HEK293 (cell line): ENCODE measurements at regions not wholly inside any gene's neighbourhood (a gene's known extent, or its start where the extent isn't known, plus 50 kb on each side); places are given as distances from the start of the nearest gene placed in this dataset.

Experiments used
- CTCF ChIA-PET: fragments of 350-600 bp; formaldehyde crosslinking; extraction: SDS; loops from one replicate; lab custom pipeline; 2021; ENCODE audit warnings: antibody characterized with exemption; lab: Yijun Ruan, JAX
- POLR2A ChIA-PET: fragments of 300-600 bp; formaldehyde crosslinking; extraction: SDS; loops from one replicate; lab custom pipeline; 2020; ENCODE audit warnings: antibody characterized with exemption, inconsistent platforms; lab: Yijun Ruan, JAX
- H3K27ac ChIP-seq: fragments of 200-500 bp; sonication (Bioruptor generic); 2 replicates; pipeline ENCODE4 v1.5.1; 2014; ENCODE audit warnings: low read depth, low read length, control low read depth, inconsistent platforms; ENCODE audit errors: extremely low read depth
- H3K36me3 ChIP-seq, 2 experiments: fragments of 200-500 bp in 1 of 2; sonication (Bioruptor generic) in 1 of 2; 1 replicate in 1 of 2; 2 replicates in 1 of 2; pipeline ENCODE4 v1.5.1; 2014 to 2017; ENCODE audit warnings: inconsistent platforms in 2 of 2, low read length in 2 of 2; ENCODE audit not compliant: control insufficient read depth in 2 of 2, insufficient read depth in 1 of 2
- H3K4me1 ChIP-seq: fragments of 200-500 bp; sonication (Bioruptor generic); 2 replicates; pipeline ENCODE4 v1.5.1; 2014; ENCODE audit warnings: mild to moderate bottlenecking, low read length, inconsistent platforms; ENCODE audit not compliant: control insufficient read depth, insufficient read depth
- H3K4me3 ChIP-seq: 2 replicates; pipeline ENCODE4 v1.5.1; 2011; ENCODE audit warnings: low read depth, mild to moderate bottlenecking, control low read depth, low read length, moderate library complexity
- H3K9me3 ChIP-seq: fragments of 200-500 bp; sonication (Bioruptor generic); 2 replicates; pipeline ENCODE4 v1.5.1; 2014; ENCODE audit warnings: low read depth, low read length, inconsistent platforms; ENCODE audit not compliant: control insufficient read depth, insufficient read depth
- ELK4 ChIP-seq: IDR thresholded peaks from 2 replicates; pipeline ENCODE4 v1.6.1; 2011; ENCODE audit warnings: mild to moderate bottlenecking, low read depth, low read length, borderline replicate concordance
- KLF9 ChIP-seq: fragments of 450-650 bp; formaldehyde crosslinking; IDR thresholded peaks from 2 replicates; pipeline ENCODE4 v1.5.1; 2016; ENCODE audit warnings: missing biosample characterization, missing genetic modification characterization, low read depth
- MEIS1 ChIP-seq: sonication (generic); formaldehyde crosslinking; IDR thresholded peaks from 2 replicates; pipeline ENCODE4 v1.8.1; 2022; ENCODE audit warnings: missing genetic modification reagents, mild to moderate bottlenecking, borderline replicate concordance
- REPIN1 ChIP-seq: fragments of 450-650 bp; formaldehyde crosslinking; IDR thresholded peaks from 2 replicates; pipeline ENCODE4 v1.5.1; 2017; ENCODE audit warnings: missing biosample characterization, missing genetic modification characterization, low read depth
- SP3 ChIP-seq: fragments of 450-650 bp; formaldehyde crosslinking; IDR thresholded peaks from 2 replicates; pipeline ENCODE4 v1.5.1; 2016; ENCODE audit warnings: missing biosample characterization, missing genetic modification characterization
- ZBTB11 ChIP-seq: fragments of 450-650 bp; formaldehyde crosslinking; conservative IDR thresholded peaks from 2 replicates; pipeline ENCODE4 v1.5.1; 2016; ENCODE audit warnings: low read depth, missing biosample characterization, missing genetic modification characterization
- ZEB2 ChIP-seq: fragments of 450-650 bp; formaldehyde crosslinking; IDR thresholded peaks from 2 replicates; pipeline ENCODE4 v1.5.1; 2016; ENCODE audit warnings: missing biosample characterization, missing genetic modification characterization
- ZNF112 ChIP-seq: fragments of 450-650 bp; formaldehyde crosslinking; IDR thresholded peaks from 2 replicates; pipeline ENCODE4 v1.5.0; 2017; ENCODE audit warnings: missing biosample characterization, missing genetic modification characterization
- ZNF239 ChIP-seq: fragments of 450-650 bp; formaldehyde crosslinking; IDR thresholded peaks from 2 replicates; pipeline ENCODE4 v1.5.1; 2016; ENCODE audit warnings: missing biosample characterization, missing genetic modification characterization
- ZNF26 ChIP-seq: fragments of 450-650 bp; formaldehyde crosslinking; IDR thresholded peaks from 2 replicates; pipeline ENCODE4 v1.5.1; 2016; ENCODE audit warnings: missing biosample characterization, missing genetic modification characterization
- ZNF292 ChIP-seq: fragments of 450-650 bp; formaldehyde crosslinking; IDR thresholded peaks from 2 replicates; pipeline ENCODE4 v1.5.1; 2016; ENCODE audit warnings: low read depth, missing biosample characterization, missing genetic modification characterization, borderline replicate concordance
- ZNF302 ChIP-seq: fragments of 450-650 bp; formaldehyde crosslinking; IDR thresholded peaks from 2 replicates; pipeline ENCODE4 v1.5.1; 2016; ENCODE audit warnings: missing biosample characterization, missing genetic modification characterization, low read depth
- ZNF311 ChIP-seq: fragments of 450-650 bp; formaldehyde crosslinking; IDR thresholded peaks from 2 replicates; pipeline ENCODE4 v1.5.1; 2017; ENCODE audit warnings: missing biosample characterization, missing genetic modification characterization, borderline replicate concordance
- ZNF404 ChIP-seq: fragments of 450-650 bp; formaldehyde crosslinking; IDR thresholded peaks from 2 replicates; pipeline ENCODE4 v1.5.1; 2017; ENCODE audit warnings: missing biosample characterization, missing genetic modification characterization
- ZNF529 ChIP-seq: fragments of 450-650 bp; formaldehyde crosslinking; IDR thresholded peaks from 2 replicates; pipeline ENCODE4 v1.5.1; 2017; ENCODE audit warnings: missing genetic modification characterization, missing biosample characterization; ENCODE audit not compliant: insufficient replicate concordance
- ZNF571 ChIP-seq: fragments of 450-650 bp; formaldehyde crosslinking; IDR thresholded peaks from 2 replicates; pipeline ENCODE4 v1.5.0; 2017; ENCODE audit warnings: missing biosample characterization, missing genetic modification characterization
- ZNF610 ChIP-seq: fragments of 450-650 bp; formaldehyde crosslinking; IDR thresholded peaks from 2 replicates; pipeline ENCODE4 v1.5.1; 2016; ENCODE audit warnings: missing biosample characterization, missing genetic modification characterization, borderline replicate concordance
- ZNF639 ChIP-seq: fragments of 450-650 bp; formaldehyde crosslinking; IDR thresholded peaks from 2 replicates; pipeline ENCODE4 v1.5.1; 2016; ENCODE audit warnings: missing biosample characterization, missing genetic modification characterization
- ZNF677 ChIP-seq: fragments of 450-650 bp; IDR thresholded peaks from 2 replicates; pipeline ENCODE4 v1.5.0; 2018; ENCODE audit warnings: missing biosample characterization, mild to moderate bottlenecking, missing genetic modification characterization, moderate library complexity
- ZNF747 ChIP-seq: fragments of 450-650 bp; formaldehyde crosslinking; IDR thresholded peaks from 2 replicates; pipeline ENCODE4 v1.5.1; 2016; ENCODE audit warnings: missing biosample characterization, missing genetic modification characterization
- ZSCAN16 ChIP-seq: fragments of 450-650 bp; formaldehyde crosslinking; IDR thresholded peaks from 2 replicates; pipeline ENCODE4 v1.5.1; 2016; ENCODE audit warnings: missing biosample characterization, missing genetic modification characterization
- ZSCAN23 ChIP-seq: fragments of 450-650 bp; formaldehyde crosslinking; IDR thresholded peaks from 2 replicates; pipeline ENCODE4 v1.5.1; 2016; ENCODE audit warnings: missing biosample characterization, missing genetic modification characterization
- TF ChIP-seq, protein P1 (sequence below): fragments of 450-650 bp; formaldehyde crosslinking; IDR thresholded peaks from 2 replicates; pipeline ENCODE4 v1.5.1; 2017; ENCODE audit warnings: missing biosample characterization, mild to moderate bottlenecking, missing genetic modification characterization, moderate library complexity
- TF ChIP-seq, protein P2 (sequence below): fragments of 450-650 bp; formaldehyde crosslinking; IDR thresholded peaks from 2 replicates; pipeline ENCODE4 v1.5.1; 2016; ENCODE audit warnings: missing biosample characterization, missing genetic modification characterization, low read depth

GRCh38 chr15:61444585-61444984 is 215.5 kb upstream of the RORA start (continued):
- TF ChIP-seq ZNF302 (tag by site-specific recombination): no peak
- TF ChIP-seq MEIS1 (CRISPR knock-in tag): no peak
- TF ChIP-seq, protein P1, sequence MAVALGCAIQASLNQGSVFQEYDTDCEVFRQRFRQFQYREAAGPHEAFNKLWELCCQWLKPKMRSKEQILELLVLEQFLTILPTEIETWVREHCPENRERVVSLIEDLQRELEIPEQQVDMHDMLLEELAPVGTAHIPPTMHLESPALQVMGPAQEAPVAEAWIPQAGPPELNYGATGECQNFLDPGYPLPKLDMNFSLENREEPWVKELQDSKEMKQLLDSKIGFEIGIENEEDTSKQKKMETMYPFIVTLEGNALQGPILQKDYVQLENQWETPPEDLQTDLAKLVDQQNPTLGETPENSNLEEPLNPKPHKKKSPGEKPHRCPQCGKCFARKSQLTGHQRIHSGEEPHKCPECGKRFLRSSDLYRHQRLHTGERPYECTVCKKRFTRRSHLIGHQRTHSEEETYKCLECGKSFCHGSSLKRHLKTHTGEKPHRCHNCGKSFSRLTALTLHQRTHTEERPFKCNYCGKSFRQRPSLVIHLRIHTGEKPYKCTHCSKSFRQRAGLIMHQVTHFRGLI: no peak
- no peak for TF ChIP-seq ZNF639 (tag by site-specific recombination)
- TF ChIP-seq ZNF311 (tag by site-specific recombination): no peak
- TF ChIP-seq ELK4: no peak
- no peak for TF ChIP-seq ZSCAN23 (tag by site-specific recombination)
- no peak for TF ChIP-seq ZNF677

DNA sequence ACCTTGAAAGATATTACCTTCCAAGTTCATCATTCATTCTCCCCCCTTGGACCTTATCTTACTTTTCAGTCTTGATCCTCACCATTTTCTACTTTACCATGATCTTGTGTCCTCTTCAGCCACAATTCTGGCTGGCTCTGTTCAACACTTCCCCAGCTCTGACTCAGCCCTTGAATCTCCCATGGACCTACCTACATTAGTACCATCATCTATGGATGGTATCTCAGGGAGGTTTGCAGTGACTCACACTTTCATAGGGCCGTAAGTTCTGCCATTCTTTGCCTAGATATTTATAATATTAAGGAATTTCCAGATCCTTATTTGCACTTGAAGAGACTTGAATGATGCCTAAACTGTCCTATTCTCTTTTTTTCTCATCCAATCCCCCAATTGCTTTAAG is 213.7 kb upstream of the RORA start:
- no peaks in the 10 kb centered on the region for H3K4me1 ChIP-seq
- ChIA-PET CTCF (interaction anchor here (0.6 kb wide), 1 partner anchor 462 kb away, joined by 4 read pairs; no protein-coding TSS in a partner anchor), POLR2A (no interaction called here)
- no peak overlapping the region for H3K4me3 ChIP-seq
- H3K36me3 ChIP-seq: no peaks in the 10 kb centered on the region
- H3K9me3 ChIP-seq: no peaks in the 10 kb centered on the region
- H3K27ac ChIP-seq: no peak overlapping the region
- TF ChIP-seq ZNF26 (tag by site-specific recombination) (no peak), ZNF610 (tag by site-specific recombination) (no peak), REPIN1 (tag by site-specific recombination) (no peak), ZNF747 (no peak), ZNF292 (no peak), ZNF571 (tag by site-specific recombination) (no peak), KLF9 (tag by site-specific recombination) (no peak), ZBTB11 (tag by site-specific recombination) (no peak), SP3 (tag by site-specific recombination) (no peak), ZNF112 (tag by site-specific recombination) (no peak), ZNF529 (tag by site-specific recombination) (no peak), ZSCAN16 (tag by site-specific recombination) (no peak), ZEB2 (tag by site-specific recombination) (no peak), ZNF239 (tag by site-specific recombination) (no peak), ZNF404 (tag by site-specific recombination) (no peak)
- TF ChIP-seq, protein P2, sequence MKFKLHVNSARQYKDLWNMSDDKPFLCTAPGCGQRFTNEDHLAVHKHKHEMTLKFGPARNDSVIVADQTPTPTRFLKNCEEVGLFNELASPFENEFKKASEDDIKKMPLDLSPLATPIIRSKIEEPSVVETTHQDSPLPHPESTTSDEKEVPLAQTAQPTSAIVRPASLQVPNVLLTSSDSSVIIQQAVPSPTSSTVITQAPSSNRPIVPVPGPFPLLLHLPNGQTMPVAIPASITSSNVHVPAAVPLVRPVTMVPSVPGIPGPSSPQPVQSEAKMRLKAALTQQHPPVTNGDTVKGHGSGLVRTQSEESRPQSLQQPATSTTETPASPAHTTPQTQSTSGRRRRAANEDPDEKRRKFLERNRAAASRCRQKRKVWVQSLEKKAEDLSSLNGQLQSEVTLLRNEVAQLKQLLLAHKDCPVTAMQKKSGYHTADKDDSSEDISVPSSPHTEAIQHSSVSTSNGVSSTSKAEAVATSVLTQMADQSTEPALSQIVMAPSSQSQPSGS (tag by site-specific recombination): no peak
